ENCODE measurements at regions not wholly inside any gene's neighbourhood (a gene's known extent, or its start where the extent isn't known, plus 50 kb on each side); places are given as distances from the start of the nearest gene placed in this dataset.
A peak's percentile ranks its signal among the peaks of the same experiment; 100 is the strongest.

- TF ChIP-seq, protein P1, sequence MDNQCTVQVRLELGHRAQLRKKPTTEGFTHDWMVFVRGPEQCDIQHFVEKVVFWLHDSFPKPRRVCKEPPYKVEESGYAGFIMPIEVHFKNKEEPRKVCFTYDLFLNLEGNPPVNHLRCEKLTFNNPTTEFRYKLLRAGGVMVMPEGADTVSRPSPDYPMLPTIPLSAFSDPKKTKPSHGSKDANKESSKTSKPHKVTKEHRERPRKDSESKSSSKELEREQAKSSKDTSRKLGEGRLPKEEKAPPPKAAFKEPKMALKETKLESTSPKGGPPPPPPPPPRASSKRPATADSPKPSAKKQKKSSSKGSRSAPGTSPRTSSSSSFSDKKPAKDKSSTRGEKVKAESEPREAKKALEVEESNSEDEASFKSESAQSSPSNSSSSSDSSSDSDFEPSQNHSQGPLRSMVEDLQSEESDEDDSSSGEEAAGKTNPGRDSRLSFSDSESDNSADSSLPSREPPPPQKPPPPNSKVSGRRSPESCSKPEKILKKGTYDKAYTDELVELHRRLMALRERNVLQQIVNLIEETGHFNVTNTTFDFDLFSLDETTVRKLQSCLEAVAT (IDR thresholded peaks at IDR 0.05) = no peak; a peak in 2 of 4 replicates
- TF ChIP-seq NR1H2 (CRISPR knock-in tag; IDR thresholded peaks at IDR 0.05) = peak; percentile 52; the same call in 1 of the 2 replicates
- TF ChIP-seq ZBTB33 (CRISPR knock-in tag; IDR thresholded peaks at IDR 0.05) = no peak
- TF ChIP-seq OTX1 (CRISPR knock-in tag; IDR thresholded peaks at IDR 0.05) = 0 out of 2 replicates have a peak, but pooled peaks have one; percentile 5
- TF ChIP-seq MIER1 (IDR thresholded peaks at IDR 0.05; ENCODE audit: low read depth) = no peak
- TF ChIP-seq HBP1 (CRISPR knock-in tag; IDR thresholded peaks at IDR 0.05) = no peak
- peak; percentile 17; the same call in 1 of the 2 replicates for TF ChIP-seq LCOR (CRISPR knock-in tag; IDR thresholded peaks at IDR 0.05)
- TF ChIP-seq ZNF445 (CRISPR knock-in tag; IDR thresholded peaks at IDR 0.05; ENCODE audit: low read depth) = 0 out of 2 replicates have a peak, but pooled peaks have one; percentile 28
- TF ChIP-seq, protein P2, sequence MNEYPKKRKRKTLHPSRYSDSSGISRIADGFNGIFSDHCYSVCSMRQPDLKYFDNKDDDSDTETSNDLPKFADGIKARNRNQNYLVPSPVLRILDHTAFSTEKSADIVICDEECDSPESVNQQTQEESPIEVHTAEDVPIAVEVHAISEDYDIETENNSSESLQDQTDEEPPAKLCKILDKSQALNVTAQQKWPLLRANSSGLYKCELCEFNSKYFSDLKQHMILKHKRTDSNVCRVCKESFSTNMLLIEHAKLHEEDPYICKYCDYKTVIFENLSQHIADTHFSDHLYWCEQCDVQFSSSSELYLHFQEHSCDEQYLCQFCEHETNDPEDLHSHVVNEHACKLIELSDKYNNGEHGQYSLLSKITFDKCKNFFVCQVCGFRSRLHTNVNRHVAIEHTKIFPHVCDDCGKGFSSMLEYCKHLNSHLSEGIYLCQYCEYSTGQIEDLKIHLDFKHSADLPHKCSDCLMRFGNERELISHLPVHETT (CRISPR knock-in tag; conservative IDR thresholded peaks at IDR 0.05 in 1 of 2, IDR thresholded peaks at IDR 0.05 in 1 of 2) = no peak
- no peak for TF ChIP-seq FOSL1 (tag; conservative IDR thresholded peaks at IDR 0.05)
- TF ChIP-seq KAT2B (IDR thresholded peaks at IDR 0.05; ENCODE audit: low read depth, low read length) = no peak
- TF ChIP-seq, protein P3, sequence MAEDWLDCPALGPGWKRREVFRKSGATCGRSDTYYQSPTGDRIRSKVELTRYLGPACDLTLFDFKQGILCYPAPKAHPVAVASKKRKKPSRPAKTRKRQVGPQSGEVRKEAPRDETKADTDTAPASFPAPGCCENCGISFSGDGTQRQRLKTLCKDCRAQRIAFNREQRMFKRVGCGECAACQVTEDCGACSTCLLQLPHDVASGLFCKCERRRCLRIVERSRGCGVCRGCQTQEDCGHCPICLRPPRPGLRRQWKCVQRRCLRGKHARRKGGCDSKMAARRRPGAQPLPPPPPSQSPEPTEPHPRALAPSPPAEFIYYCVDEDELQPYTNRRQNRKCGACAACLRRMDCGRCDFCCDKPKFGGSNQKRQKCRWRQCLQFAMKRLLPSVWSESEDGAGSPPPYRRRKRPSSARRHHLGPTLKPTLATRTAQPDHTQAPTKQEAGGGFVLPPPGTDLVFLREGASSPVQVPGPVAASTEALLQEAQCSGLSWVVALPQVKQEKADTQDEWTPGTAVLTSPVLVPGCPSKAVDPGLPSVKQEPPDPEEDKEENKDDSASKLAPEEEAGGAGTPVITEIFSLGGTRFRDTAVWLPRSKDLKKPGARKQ (CRISPR knock-in tag; IDR thresholded peaks at IDR 0.05) = no peak
- no peak for TF ChIP-seq ZNF253 (CRISPR knock-in tag; conservative IDR thresholded peaks at IDR 0.05)
- no peak for TF ChIP-seq TEAD1 (CRISPR knock-in tag; IDR thresholded peaks at IDR 0.05)
- TF ChIP-seq RBM14 (IDR thresholded peaks at IDR 0.05; ENCODE audit: borderline replicate concordance, insufficient read depth, low read depth, low read length) = no peak
- TF ChIP-seq POLR2B (IDR thresholded peaks at IDR 0.05; ENCODE audit: low read depth, partially characterized antibody) = peak; percentile 31
- no peak for TF ChIP-seq ETV5 (CRISPR knock-in tag; IDR thresholded peaks at IDR 0.05; ENCODE audit: low read depth)
These were observed 60.5 kb upstream of the TFRC start (continued) for GRCh38 chr3:196142202-196142956.

Measured in K562 (cell line).